ENCODE measurements at regions not wholly inside any gene's neighbourhood (a gene's known extent, or its start where the extent isn't known, plus 50 kb on each side); places are given as distances from the start of the nearest gene placed in this dataset.

GRCh38 chr20:50395251-50395729, 114.9 kb upstream of the PTPN1 start:
- peak in 1 of 2 donors; percentile 18 for TF ChIP-seq POLR2A (IDR thresholded peaks at IDR 0.05)
- no peak for TF ChIP-seq CTCF (IDR thresholded peaks at IDR 0.05)
- TF ChIP-seq EP300 (IDR thresholded peaks at IDR 0.05) = peak; percentile 100

All from gastroesophageal sphincter (tissue), 3 donors.